Adrenal gland (tissue), 9 donors: ENCODE measurements at regions not wholly inside any gene's neighbourhood (a gene's known extent, or its start where the extent isn't known, plus 50 kb on each side); places are given as distances from the start of the nearest gene placed in this dataset.
A peak's percentile ranks its signal among the peaks of the same experiment; 100 is the strongest.
"Not testable (repeated sequence)": the region's sequence is repeated elsewhere in the genome, so short reads cannot be mapped to it uniquely, and the experiment has no call there.

Experiments used
- DNase-seq, 7 donors: peaks; one replicate each; pipeline ENCODE4 v3.0.0-alpha.2; 2019 to 2020
- H3K27ac ChIP-seq, 5 donors: fragments of 200-600 bp; sonication (generic) in 4 of 5; 1 replicate in 3 of 5; 2 replicates in 2 of 5; pipeline versions ENCODE4 v1.5.1 to v1.8.0; 2016 to 2020; ENCODE audit warnings: mild to moderate bottlenecking in 1 of 5
- H3K27me3 ChIP-seq: fragments of 200-600 bp; 2 replicates; pipeline ENCODE4 v1.8.0; 2021
- H3K36me3 ChIP-seq, 2 donors: fragments of 200-600 bp; replicated peaks in 1 of 2; 1 replicate in 1 of 2; 2 replicates in 1 of 2; pipeline versions ENCODE4 v1.5.1 to v1.8.0; 2018 to 2022
- H3K4me1 ChIP-seq, 2 donors: fragments of 200-600 bp; replicated peaks in 1 of 2; 1 replicate in 1 of 2; 2 replicates in 1 of 2; pipeline versions ENCODE4 v1.5.1 to v1.8.0; 2018 to 2021
- H3K4me3 ChIP-seq, 4 donors: fragments of 200-600 bp; sonication (generic) in 3 of 4; one replicate each; pipeline ENCODE4 v1.5.1; 2016 to 2018
- H3K9me3 ChIP-seq, 3 donors: fragments of 200-600 bp; sonication (generic) in 1 of 3; replicated peaks in 1 of 3; 1 replicate in 2 of 3; 2 replicates in 1 of 3; pipeline versions ENCODE4 v1.5.1 to v1.8.0; 2016 to 2021
- CTCF ChIP-seq, 6 experiments: fragments of 450-650 bp in 4 of 6; fragments of 200-600 bp in 2 of 6; sonication (generic) in 1 of 6; IDR thresholded peaks; 1 replicate in 5 of 6; 2 replicates in 1 of 6; pipeline versions ENCODE4 v1.5.1 to v1.8.0; 2016 to 2021; ENCODE audit warnings: antibody characterized with exemption in 6 of 6, mild to moderate bottlenecking in 2 of 6, moderate library complexity in 1 of 6
- POLR2A ChIP-seq, 2 donors: fragments of 450-650 bp; IDR thresholded peaks; one replicate each; pipeline ENCODE4 v1.6.1; 2017; ENCODE audit warnings: antibody characterized with exemption in 2 of 2, mild to moderate bottlenecking in 2 of 2, moderate library complexity in 1 of 2
- WGBS, 4 donors: extraction: QIAGEN DNeasy Blood & Tissue Kit in 2 of 4; methylation state at CpG; one replicate each; pipeline versions ENCODE4 v1.1.5 to v1.1.7; 2013 to 2017; 5-methylcytosine and 5-hydroxymethylcytosine counted together
- intact Hi-C, 2 donors: fragments of 100-400 bp; cut with DNase I; formaldehyde crosslinking; loops; one replicate each; pipeline versions ENCODE4 v1.14.1 to v1.15.0; 2022 to 2023
- donor health status: healthy with polysubstance abuse.
- donor health status: Bipolar disorder and iron deficiency.
- donor health status: DM: yes; HTN: yes; CAD: no.
- donor health status: DM: no; HTN: no; CAD: no.
- donor health status: DM: no; HTN: no; CAD: no.

DNA sequence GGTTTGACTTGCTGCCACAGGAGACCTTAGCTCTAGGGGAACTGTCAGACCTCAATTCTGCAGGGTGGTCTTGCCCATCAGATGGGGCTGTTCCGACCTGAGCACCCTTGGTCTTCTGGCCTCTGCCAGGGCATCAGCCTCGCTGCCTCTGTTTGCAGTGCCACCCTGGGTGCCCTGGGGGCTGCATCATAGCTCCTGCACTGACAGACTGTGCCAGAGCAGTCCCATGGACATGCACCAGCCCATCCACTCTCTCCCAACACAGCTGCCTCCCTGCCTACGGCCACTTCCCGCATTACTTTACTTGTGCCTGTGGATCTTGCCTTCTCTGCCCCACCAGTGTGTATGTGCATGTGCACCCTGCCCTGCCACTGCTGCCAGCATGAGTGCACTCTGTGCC lies 884.7 kb upstream of the ARRDC3 start:
- H3K4me1 ChIP-seq = no peaks in the 10 kb centered on the region

DNA sequence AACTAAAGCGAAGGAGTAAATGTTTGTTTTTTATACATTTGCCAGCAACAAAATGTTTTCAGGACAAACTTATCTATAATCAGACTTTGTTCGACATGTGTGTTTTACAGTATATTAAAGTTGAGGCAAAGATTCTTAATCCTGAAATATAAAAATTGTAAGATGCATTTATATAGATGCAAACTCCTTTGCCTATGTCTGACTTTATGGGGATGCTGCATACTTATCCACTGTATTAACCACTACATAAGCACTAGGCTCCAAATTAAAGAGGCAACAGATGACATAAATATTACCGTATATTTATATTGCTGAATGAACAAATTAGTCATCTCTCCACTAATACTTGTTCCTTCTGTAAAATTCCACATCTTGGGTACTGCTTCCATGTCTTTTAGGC lies 882.7 kb upstream of the ARRDC3 start:
- H3K36me3 ChIP-seq = no peaks in the 10 kb centered on the region
- H3K4me3 ChIP-seq = no peak overlapping the region
- 78 to 85% (median 82%) methylated on average over 3 of the region's 3 CpGs for WGBS, 4 donors
- no peaks in the 10 kb centered on the region for H3K27me3 ChIP-seq
- no peaks in the 10 kb centered on the region for H3K4me1 ChIP-seq
- DNase-seq = no peak
- intact Hi-C loops = no loop called here
- H3K27ac ChIP-seq = no peak overlapping the region
- no peaks in the 10 kb centered on the region for H3K9me3 ChIP-seq
- TF ChIP-seq CTCF (IDR thresholded peaks at IDR 0.05) (no peak), POLR2A (IDR thresholded peaks at IDR 0.05) (no peak)

More for the DNA sequence above, 884.7 kb upstream of the ARRDC3 start:
- intact Hi-C loops = no loop called here
- WGBS, 4 donors = 78 to 91% (median 86%) methylated on average over 3 to 4 of the region's 4 CpGs
- no peak for TF ChIP-seq POLR2A (IDR thresholded peaks at IDR 0.05)
- TF ChIP-seq CTCF (IDR thresholded peaks at IDR 0.05) = no peak
- no peaks in the 10 kb centered on the region for H3K9me3 ChIP-seq
- peak in 1 of 7 donors; percentile 9 for DNase-seq
- no peak overlapping the region for H3K4me3 ChIP-seq
- no peak overlapping the region for H3K27ac ChIP-seq
- no peaks in the 10 kb centered on the region for H3K36me3 ChIP-seq
- H3K27me3 ChIP-seq = no peaks in the 10 kb centered on the region

DNA sequence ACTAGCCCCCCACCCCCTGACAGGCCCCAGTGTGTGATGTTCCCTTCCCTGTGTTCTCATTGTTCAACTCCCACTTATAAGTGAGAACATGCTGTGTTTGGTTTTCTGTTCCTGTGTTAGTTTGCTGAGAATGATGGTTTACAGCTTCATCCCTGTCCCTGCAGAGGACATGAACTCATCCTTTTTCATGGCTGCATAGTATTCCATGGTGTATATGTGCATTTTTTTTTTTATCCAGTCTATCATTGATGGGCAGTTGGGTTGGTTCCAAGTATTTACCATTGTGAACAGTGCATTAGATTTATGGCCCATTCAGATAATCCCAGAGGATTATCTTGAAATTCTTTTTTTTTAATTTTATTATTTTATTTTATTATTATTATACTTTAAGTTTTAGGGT lies 872.5 kb upstream of the ARRDC3 start:
- H3K4me3 ChIP-seq, H3K4me1 ChIP-seq, H3K27ac ChIP-seq, H3K9me3 ChIP-seq, H3K36me3 ChIP-seq, DNase-seq, intact Hi-C loops, H3K27me3 ChIP-seq: not testable (repeated sequence)

GRCh38 chr5:92248518-92248917 lies 865.4 kb upstream of the ARRDC3 start:
- Histone ChIP-seq H3K36me3 (no peaks in the 10 kb centered on the region), H3K27me3 (no peaks in the 10 kb centered on the region), H3K4me3 (no peak overlapping the region), H3K4me1 (no peaks in the 10 kb centered on the region), H3K9me3 (no peaks in the 10 kb centered on the region), H3K27ac (no peak overlapping the region)
- TF ChIP-seq CTCF (IDR thresholded peaks at IDR 0.05) (no peak), POLR2A (IDR thresholded peaks at IDR 0.05) (no peak)
- intact Hi-C loops = no loop called here
- DNase-seq = no peak
- WGBS, 4 donors = 71 to 83% (median 81%) methylated on average over 4 to 6 of the region's 6 CpGs

- Histone ChIP-seq H3K4me3 (no peak overlapping the region), H3K27me3 (no peaks in the 10 kb centered on the region), H3K9me3 (no peaks in the 10 kb centered on the region), H3K27ac (no peak overlapping the region), H3K4me1 (no peaks in the 10 kb centered on the region), H3K36me3 (no peaks in the 10 kb centered on the region)
- TF ChIP-seq CTCF (IDR thresholded peaks at IDR 0.05) = no peak
- TF ChIP-seq POLR2A (IDR thresholded peaks at IDR 0.05) = no peak
- intact Hi-C loops = no loop called here
- no peak for DNase-seq
Observed at GRCh38 chr5:92242170-92242569, 859.1 kb upstream of the ARRDC3 start.
